ENCODE measurements at regions not wholly inside any gene's neighbourhood (a gene's known extent, or its start where the extent isn't known, plus 50 kb on each side); places are given as distances from the start of the nearest gene placed in this dataset.
A peak's percentile ranks its signal among the peaks of the same experiment; 100 is the strongest.

GRCh38 chr11:19422276-19422675 is 181.5 kb upstream of the E2F8 start:
- Histone ChIP-seq H3K27ac (no peak overlapping the region), H4K20me1 (ENCODE audit: insufficient read depth, poor library complexity, severe bottlenecking) (no peaks in the 10 kb centered on the region), H3K9me2 (replicated peaks; ENCODE audit: insufficient read depth) (no peaks in the 10 kb centered on the region), H3K4me3 (no peak overlapping the region), H2AFZ (no peak overlapping the region), H3K4me1 (ENCODE audit: insufficient read depth) (peaks cover 6% of the 10 kb centered on the region), H3K36me3 (replicated peaks; ENCODE audit: insufficient read depth, low read depth) (no peaks in the 10 kb centered on the region), H3K4me2 (no peak overlapping the region), H3K9me3 (ENCODE audit: low read depth) (no peaks in the 10 kb centered on the region), H3K79me2 (no peaks in the 10 kb centered on the region), H3K27me3 (no peaks in the 10 kb centered on the region)
- no peak for TF ChIP-seq EZH2phosphoT487 (IDR thresholded peaks at IDR 0.05; ENCODE audit: low read depth, severe bottlenecking, unreplicated experiment)
- TF ChIP-seq EZH2 (IDR thresholded peaks at IDR 0.05; ENCODE audit: borderline replicate concordance): no peak
- TF ChIP-seq CTCF (IDR thresholded peaks at IDR 0.05; ENCODE audit: poor library complexity): no peak
- no peak for DNase-seq (ENCODE audit: low spot score)
- WGBS (ENCODE audit: low lambda C conversion rate, missing lambda C conversion rate): 89% methylated on average over 7 of the region's 7 CpGs

GRCh38 chr11:19420868-19421533 is 180.3 kb upstream of the E2F8 start:
- Histone ChIP-seq H3K4me3 (no peak overlapping the region), H4K20me1 (ENCODE audit: insufficient read depth, poor library complexity, severe bottlenecking) (no peaks in the 10 kb centered on the region), H3K79me2 (no peaks in the 10 kb centered on the region), H3K9me3 (ENCODE audit: low read depth) (no peaks in the 10 kb centered on the region), H3K36me3 (replicated peaks; ENCODE audit: insufficient read depth, low read depth) (no peaks in the 10 kb centered on the region), H3K4me1 (ENCODE audit: insufficient read depth) (peaks cover 6% of the 10 kb centered on the region), H2AFZ (no peak overlapping the region), H3K4me2 (no peak overlapping the region), H3K27me3 (no peaks in the 10 kb centered on the region), H3K9me2 (replicated peaks; ENCODE audit: insufficient read depth) (no peaks in the 10 kb centered on the region), H3K27ac (no peak overlapping the region)
- TF ChIP-seq EZH2phosphoT487 (IDR thresholded peaks at IDR 0.05; ENCODE audit: low read depth, severe bottlenecking, unreplicated experiment): no peak
- no peak for TF ChIP-seq CTCF (IDR thresholded peaks at IDR 0.05; ENCODE audit: poor library complexity)
- no peak for TF ChIP-seq EZH2 (IDR thresholded peaks at IDR 0.05; ENCODE audit: borderline replicate concordance)
- DNase-seq (ENCODE audit: low spot score): no peak
- WGBS (ENCODE audit: low lambda C conversion rate, missing lambda C conversion rate): 73% methylated on average over 6 of the region's 6 CpGs

- no peaks in the 10 kb centered on the region for H3K9me3 ChIP-seq (ENCODE audit: low read depth)
- TF ChIP-seq CTCF (IDR thresholded peaks at IDR 0.05; ENCODE audit: poor library complexity): no peak
- TF ChIP-seq EZH2 (IDR thresholded peaks at IDR 0.05; ENCODE audit: borderline replicate concordance): no peak
- H3K79me2 ChIP-seq: no peaks in the 10 kb centered on the region
- H2AFZ ChIP-seq: no peak overlapping the region
- no peaks in the 10 kb centered on the region for H3K9me2 ChIP-seq (replicated peaks; ENCODE audit: insufficient read depth)
- WGBS (ENCODE audit: low lambda C conversion rate, missing lambda C conversion rate): 67% methylated on average over 7 of the region's 7 CpGs
- no peaks in the 10 kb centered on the region for H3K36me3 ChIP-seq (replicated peaks; ENCODE audit: insufficient read depth, low read depth)
- H3K27me3 ChIP-seq: no peaks in the 10 kb centered on the region
- peak overlapping the region; percentile 42 for H3K4me2 ChIP-seq
- H3K4me3 ChIP-seq: no peak overlapping the region
- peak; percentile 55 for DNase-seq (ENCODE audit: low spot score)
- no peaks in the 10 kb centered on the region for H4K20me1 ChIP-seq (ENCODE audit: insufficient read depth, poor library complexity, severe bottlenecking)
- peaks cover 6% of the 10 kb centered on the region for H3K4me1 ChIP-seq (ENCODE audit: insufficient read depth)
- peak overlapping the region; percentile 27 for H3K27ac ChIP-seq
These were observed 179.1 kb upstream of the E2F8 start for GRCh38 chr11:19419808-19420207.
